ENCODE measurements at regions not wholly inside any gene's neighbourhood (a gene's known extent, or its start where the extent isn't known, plus 50 kb on each side); places are given as distances from the start of the nearest gene placed in this dataset.

DNA sequence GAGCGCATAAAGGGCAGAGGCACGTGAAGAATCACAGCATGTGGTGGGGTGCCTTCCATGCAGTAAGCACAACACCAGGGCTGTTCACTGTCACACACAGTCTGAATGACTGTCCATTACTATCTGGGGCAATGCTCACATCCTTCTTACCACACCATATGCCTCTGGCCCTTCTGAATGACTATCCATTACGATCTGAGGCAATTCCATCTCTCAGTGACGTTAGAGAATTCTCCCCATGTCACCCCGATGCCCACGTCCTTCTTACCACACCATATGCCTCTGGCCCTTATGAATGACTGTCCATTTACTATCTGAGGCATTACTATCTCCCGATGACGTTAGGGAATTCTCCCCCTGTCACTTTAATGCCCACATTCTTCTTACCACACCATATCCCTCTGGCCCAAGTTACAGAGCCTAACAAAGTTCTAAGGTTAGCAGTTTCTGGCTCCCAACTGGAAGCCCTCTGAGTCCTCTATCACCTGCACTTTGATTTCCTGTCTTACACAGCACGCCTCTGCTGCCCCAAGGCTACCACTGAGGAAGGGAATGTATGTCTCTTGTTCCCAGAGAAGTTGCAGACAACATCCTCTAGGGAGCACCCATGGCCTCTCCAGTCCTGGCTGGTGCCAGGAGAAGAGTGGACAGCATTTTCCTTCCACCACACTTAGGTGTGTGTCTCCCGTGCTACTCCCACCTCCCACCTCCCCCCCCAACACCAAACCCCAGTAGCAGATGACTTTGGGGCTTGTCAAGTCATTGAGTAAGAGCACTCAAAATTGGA is 154.8 kb downstream of the COG6 start:
- Histone ChIP-seq H3K4me1 (replicated peaks) (no peaks in the 10 kb centered on the region), H3K9me3 (no peaks in the 10 kb centered on the region), H3K4me3 (no peak overlapping the region), H3K27me3 (replicated peaks; ENCODE audit: insufficient read depth) (no peaks in the 10 kb centered on the region), H3K36me3 (no peaks in the 10 kb centered on the region), H3K27ac (no peak overlapping the region)
- TF ChIP-seq POLR2AphosphoS5 (IDR thresholded peaks at IDR 0.05) (no peak), POLR2A (IDR thresholded peaks at IDR 0.05) (no peak)
- TF ChIP-seq, protein P1, sequence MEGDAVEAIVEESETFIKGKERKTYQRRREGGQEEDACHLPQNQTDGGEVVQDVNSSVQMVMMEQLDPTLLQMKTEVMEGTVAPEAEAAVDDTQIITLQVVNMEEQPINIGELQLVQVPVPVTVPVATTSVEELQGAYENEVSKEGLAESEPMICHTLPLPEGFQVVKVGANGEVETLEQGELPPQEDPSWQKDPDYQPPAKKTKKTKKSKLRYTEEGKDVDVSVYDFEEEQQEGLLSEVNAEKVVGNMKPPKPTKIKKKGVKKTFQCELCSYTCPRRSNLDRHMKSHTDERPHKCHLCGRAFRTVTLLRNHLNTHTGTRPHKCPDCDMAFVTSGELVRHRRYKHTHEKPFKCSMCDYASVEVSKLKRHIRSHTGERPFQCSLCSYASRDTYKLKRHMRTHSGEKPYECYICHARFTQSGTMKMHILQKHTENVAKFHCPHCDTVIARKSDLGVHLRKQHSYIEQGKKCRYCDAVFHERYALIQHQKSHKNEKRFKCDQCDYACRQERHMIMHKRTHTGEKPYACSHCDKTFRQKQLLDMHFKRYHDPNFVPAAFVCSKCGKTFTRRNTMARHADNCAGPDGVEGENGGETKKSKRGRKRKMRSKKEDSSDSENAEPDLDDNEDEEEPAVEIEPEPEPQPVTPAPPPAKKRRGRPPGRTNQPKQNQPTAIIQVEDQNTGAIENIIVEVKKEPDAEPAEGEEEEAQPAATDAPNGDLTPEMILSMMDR (IDR thresholded peaks at IDR 0.05) = no peak
- DNase-seq (ENCODE audit: low spot score) = no peak
- WGBS = 89% methylated on average over 10 of the region's 10 CpGs
- intact Hi-C loops (cut with DNase I) = no loop called here

DNA sequence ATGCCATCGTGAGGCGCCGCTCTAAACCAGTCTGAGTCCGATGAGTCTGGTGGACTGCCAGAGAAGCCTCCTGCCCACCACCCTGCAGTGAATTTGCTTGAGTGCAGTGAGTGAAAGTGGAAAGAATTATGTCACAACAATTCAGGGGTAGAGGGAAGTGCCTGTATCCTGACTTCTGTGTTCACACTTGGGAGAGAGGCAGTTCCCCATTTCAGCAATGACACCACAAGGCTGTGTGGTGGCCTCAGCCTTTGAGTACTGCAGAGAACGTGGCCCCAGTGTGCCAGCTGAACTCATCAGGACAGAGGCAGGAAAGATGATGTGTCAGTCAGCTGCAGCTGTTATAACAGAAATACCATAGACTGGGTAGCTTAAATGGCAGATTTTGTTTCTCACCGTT is 155.6 kb downstream of the COG6 start:
- no peak overlapping the region for H3K27ac ChIP-seq
- H3K9me3 ChIP-seq = no peaks in the 10 kb centered on the region
- intact Hi-C loops (cut with DNase I) = no loop called here
- no peak for TF ChIP-seq POLR2AphosphoS5 (IDR thresholded peaks at IDR 0.05)
- TF ChIP-seq, protein P1 (IDR thresholded peaks at IDR 0.05) = no peak
- no peak for TF ChIP-seq POLR2A (IDR thresholded peaks at IDR 0.05)
- H3K4me1 ChIP-seq (replicated peaks) = no peaks in the 10 kb centered on the region
- DNase-seq (ENCODE audit: low spot score) = no peak
- 88% methylated on average over 6 of the region's 6 CpGs for WGBS
- no peaks in the 10 kb centered on the region for H3K27me3 ChIP-seq (replicated peaks; ENCODE audit: insufficient read depth)
- H3K36me3 ChIP-seq = no peaks in the 10 kb centered on the region
- H3K4me3 ChIP-seq = no peak overlapping the region

DNA sequence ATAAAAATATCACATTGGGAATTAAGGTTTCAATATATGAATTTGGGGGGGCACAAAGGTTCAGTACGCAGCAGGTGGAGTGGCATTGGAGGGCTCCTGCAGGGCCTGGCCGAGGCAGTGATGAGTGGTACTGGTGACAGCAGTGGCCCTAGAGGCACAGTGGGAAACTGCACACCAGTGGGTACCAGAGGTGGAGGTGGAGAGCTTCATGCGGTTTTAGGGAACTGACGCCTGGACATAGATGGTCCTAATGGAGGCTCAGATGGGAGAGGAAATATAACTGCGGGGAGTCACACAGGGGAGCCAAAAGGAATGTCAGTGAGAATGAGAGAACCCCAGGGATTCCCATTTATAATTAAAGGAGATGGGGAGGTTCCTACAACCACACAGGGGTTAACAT is 156.2 kb downstream of the COG6 start:
- Histone ChIP-seq H3K9me3 (no peaks in the 10 kb centered on the region), H3K27me3 (replicated peaks; ENCODE audit: insufficient read depth) (no peaks in the 10 kb centered on the region), H3K36me3 (no peaks in the 10 kb centered on the region), H3K4me3 (no peak overlapping the region), H3K4me1 (replicated peaks) (no peaks in the 10 kb centered on the region), H3K27ac (no peak overlapping the region)
- no peak for DNase-seq (ENCODE audit: low spot score)
- WGBS = 92% methylated on average over 5 of the region's 5 CpGs
- intact Hi-C loops (cut with DNase I) = no loop called here
- no peak for TF ChIP-seq POLR2AphosphoS5 (IDR thresholded peaks at IDR 0.05)
- TF ChIP-seq, protein P1 (IDR thresholded peaks at IDR 0.05) = no peak

DNA sequence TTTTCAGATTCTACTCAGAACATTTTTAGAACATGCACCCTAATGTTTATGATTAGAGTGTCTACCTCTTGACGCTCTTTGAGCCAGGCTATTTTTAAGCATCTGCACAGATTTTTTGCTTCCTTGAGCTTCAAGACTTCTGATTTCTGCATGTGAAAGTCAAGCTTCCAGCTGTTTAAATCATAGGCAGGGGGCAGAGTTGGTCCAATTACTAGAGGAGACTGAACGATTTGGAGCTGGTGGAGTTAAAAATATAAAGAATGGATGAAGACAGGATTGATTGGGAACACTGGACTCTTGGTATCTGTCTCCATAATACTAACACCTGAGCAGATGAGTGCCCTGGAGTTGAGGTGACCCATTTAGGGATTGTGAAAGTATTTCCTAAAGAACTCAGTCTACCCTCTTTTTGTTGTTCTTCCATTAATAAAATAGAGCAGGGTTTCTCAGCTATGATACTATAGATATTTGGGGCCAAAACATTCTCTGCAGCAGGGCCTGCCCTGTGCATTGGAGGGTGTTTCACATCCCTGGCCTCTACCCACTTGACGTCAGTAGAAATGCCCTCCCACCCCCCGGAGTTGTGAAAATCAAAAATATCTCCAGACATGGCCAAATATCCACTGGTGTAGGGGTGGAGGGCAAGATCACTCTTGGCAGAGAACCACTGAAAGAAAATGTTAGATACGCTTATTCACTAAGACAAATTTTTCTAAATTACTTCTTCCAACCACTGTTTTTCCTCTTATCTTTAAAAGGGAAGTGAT is 160.1 kb downstream of the COG6 start:
- no peak for DNase-seq (ENCODE audit: low spot score)
- TF ChIP-seq POLR2AphosphoS5 (IDR thresholded peaks at IDR 0.05) = no peak
- TF ChIP-seq, protein P1 (IDR thresholded peaks at IDR 0.05) = no peak
- no peak for TF ChIP-seq POLR2A (IDR thresholded peaks at IDR 0.05)
- intact Hi-C loops (cut with DNase I) = no loop called here
- WGBS = 59% methylated on average over 5 of the region's 5 CpGs
- no peaks in the 10 kb centered on the region for H3K36me3 ChIP-seq
- no peaks in the 10 kb centered on the region for H3K4me1 ChIP-seq (replicated peaks)
- H3K27ac ChIP-seq = no peak overlapping the region
- no peaks in the 10 kb centered on the region for H3K9me3 ChIP-seq
- H3K27me3 ChIP-seq (replicated peaks; ENCODE audit: insufficient read depth) = no peaks in the 10 kb centered on the region
- H3K4me3 ChIP-seq = no peak overlapping the region
